GM12875 (cell line): ENCODE measurements at regions not wholly inside any gene's neighbourhood (a gene's known extent, or its start where the extent isn't known, plus 50 kb on each side); places are given as distances from the start of the nearest gene placed in this dataset.

ENCODE experiments used
- H3K4me3 ChIP-seq: one replicate; pipeline ENCODE4 v1.5.1; 2011; ENCODE audit warnings: low read depth, low read length, control low read depth
- TF ChIP-seq, protein P1 (sequence below): IDR thresholded peaks from 2 replicates; pipeline ENCODE4 v1.5.1; 2011; ENCODE audit warnings: low read depth, mild to moderate bottlenecking, control low read depth, inconsistent platforms, low read length, moderate library complexity, borderline replicate concordance; ENCODE audit not compliant: insufficient read depth

DNA sequence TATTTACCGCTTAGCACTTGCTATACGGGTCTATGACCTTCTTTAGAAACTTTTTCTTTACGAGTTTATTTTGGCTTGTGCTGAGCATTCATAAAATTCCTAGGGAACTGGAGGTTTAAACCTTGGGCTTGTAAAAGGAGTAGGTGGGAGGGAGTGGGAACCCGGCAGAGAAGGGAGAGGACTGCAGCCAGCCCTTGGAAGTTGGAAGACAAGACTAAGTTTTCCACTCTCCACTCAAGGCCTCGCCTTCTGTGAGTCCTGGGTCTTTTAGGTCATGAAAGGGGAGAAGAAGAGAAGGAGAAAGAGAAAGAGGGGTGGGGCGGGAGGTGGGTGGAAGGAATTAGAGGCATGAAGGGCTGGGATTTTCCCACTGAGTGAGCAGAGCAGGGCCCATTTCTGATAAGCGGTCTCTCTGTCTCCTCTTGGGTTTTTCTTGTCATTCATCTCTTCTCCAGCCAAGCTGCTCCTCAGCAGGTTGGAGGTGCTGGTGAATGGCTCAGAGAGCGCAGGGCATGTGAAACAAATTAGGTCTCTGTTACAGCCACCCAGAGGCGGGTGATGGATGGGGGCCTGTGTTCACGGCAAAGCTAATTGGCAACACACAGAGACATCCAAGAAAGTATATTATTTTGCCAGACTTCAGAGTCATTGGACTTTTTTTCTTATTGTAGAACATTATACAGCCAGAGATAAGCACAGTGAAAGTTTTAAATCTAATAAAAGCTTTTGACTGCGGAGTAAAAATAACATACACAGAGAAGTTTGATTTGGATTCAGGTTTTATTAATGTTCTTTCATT lies 247.3 kb downstream of the FOXD2 start:
- H3K4me3 ChIP-seq = no peak overlapping the region
- TF ChIP-seq, protein P1, sequence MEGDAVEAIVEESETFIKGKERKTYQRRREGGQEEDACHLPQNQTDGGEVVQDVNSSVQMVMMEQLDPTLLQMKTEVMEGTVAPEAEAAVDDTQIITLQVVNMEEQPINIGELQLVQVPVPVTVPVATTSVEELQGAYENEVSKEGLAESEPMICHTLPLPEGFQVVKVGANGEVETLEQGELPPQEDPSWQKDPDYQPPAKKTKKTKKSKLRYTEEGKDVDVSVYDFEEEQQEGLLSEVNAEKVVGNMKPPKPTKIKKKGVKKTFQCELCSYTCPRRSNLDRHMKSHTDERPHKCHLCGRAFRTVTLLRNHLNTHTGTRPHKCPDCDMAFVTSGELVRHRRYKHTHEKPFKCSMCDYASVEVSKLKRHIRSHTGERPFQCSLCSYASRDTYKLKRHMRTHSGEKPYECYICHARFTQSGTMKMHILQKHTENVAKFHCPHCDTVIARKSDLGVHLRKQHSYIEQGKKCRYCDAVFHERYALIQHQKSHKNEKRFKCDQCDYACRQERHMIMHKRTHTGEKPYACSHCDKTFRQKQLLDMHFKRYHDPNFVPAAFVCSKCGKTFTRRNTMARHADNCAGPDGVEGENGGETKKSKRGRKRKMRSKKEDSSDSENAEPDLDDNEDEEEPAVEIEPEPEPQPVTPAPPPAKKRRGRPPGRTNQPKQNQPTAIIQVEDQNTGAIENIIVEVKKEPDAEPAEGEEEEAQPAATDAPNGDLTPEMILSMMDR = no peak

DNA sequence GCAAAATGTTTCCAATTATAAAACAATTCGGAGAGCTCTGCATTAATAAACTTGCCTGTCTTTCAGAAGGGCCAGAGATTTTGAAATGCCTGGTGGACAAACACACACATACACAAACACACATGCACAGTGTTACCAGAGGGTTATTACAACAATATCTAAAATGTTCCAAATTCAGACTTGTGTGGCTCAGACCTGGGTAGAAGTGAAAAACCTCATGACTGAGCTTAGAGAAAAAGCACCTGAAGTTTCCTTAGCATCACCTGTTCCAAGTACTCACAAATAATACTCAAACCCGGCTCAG lies 247.9 kb downstream of the FOXD2 start:
- TF ChIP-seq, protein P1 = no peak
- H3K4me3 ChIP-seq = no peak overlapping the region

DNA sequence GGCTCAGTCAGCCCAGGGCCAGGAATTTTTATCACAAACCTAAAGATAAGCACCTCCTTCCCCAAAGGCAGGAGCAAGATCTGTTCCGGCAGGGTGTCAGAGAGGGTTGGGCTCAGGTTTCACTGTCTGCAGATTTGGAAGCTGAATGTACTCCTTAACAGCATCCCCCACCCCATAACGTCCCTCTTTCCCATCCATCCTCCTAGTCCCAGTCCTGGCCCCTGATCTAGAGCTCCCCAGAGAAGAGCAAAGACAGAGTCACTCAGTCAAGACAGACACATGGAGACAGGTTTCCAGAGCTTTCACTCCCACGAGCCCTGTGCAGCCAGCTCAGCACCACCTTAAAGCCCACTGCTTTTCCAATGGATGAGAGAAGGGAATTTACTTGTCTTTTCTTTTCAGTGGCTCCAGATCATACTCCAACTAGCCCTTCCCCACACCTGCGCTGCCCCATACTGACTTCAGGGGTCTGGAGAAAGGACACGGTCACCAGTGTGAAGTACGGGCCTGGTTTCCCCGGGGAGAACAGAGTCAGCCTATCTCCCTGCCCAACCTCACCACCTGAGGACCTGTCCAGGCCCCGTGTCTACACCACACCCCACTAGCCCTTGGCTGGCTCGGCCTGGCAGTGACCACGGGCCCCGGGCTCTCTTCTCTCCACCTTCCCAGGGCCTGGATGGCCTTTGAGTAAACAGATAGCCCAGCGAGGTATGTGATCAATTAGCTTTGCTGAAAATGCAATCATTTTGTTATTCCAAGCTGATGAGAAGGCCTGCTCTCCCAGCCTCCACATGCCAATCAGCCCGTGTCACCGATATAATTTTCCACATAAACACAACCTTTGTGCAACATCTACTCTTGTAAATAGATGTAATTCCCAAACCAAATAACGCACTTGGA lies 249.1 kb downstream of the FOXD2 start:
- TF ChIP-seq, protein P1 = no peak

DNA sequence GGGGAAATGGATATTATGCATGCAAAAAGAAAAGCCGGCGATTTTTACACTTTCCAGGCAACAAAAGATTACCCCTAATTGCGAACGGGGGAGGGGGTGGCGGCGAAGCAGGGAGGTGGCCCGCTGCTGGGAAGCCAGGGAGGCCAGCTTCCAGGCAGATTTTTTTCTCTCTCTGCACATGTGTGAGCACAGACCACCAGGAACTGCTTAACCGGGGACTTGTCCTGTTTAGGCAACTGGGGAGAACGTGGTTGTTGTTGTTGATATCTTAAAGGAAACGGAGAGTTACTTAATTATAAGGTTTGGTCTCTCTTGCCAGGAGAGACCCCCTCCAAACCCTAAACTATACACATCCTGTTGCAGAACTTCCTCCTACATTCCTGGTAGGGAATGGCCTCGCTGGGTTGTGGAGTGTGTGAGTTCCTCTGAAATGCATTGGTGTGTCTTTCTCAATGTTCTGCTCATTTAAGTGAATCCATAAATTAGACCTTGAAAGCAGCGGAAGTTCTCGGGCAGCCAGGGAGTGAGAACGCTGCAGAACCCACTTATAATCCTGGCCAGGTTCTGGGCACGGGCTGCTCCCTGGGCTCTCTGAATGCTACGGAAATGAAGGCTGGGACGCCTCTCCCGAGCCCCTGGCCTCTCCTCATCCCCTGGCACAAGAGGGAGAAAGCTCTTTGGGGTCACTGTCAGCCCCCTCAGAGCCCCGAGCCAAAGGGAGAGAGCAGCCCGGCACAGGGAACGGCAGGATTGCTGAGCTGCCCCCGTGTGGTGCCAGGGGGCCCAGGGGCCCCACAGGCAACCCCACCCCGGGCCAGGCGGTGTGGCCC lies 250.0 kb downstream of the FOXD2 start:
- TF ChIP-seq, protein P1 = no peak

More for the DNA sequence above, 249.1 kb downstream of the FOXD2 start:
- no peak overlapping the region for H3K4me3 ChIP-seq

DNA sequence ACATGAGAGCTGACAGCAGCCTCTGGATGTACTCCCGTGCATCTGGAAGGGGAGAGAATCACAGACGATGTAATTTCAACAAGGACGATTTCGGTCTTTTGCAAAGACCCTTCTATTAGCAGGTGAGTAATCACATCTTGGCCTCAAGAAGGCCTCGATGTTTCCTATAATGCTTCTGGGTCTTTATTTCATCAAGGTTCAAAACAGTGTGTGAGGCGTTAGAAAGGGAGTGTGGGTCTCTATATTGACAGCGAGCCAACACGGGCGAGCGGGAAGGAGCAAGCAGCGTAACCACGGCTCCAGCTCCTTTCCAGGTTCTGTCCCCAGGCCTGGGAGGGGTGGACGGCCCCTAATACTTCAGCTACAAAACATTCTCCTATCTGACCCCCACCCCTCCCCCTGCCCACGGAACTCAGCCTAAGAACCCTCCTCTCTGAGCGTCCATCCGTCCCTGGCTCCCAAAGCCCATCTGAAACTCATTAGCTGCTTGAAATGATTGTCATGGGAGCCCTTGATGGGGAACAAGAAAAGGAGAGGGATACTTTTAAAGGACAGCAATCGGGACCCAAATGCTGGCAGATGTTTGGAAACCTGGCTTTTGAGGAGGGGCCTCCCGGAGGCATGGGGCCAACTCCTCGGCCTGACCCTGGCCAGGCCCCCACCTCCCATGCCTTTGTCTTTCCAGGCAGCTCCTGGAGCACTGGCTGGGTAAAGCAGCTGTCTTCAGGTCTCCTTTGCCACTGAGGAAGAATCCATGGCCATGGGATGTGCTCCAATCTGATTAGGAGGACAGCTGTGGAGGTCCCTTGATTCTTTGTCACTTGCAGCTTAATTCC lies 250.8 kb downstream of the FOXD2 start:
- TF ChIP-seq, protein P1 = no peak
- H3K4me3 ChIP-seq = no peak overlapping the region

More for the DNA sequence above, 250.0 kb downstream of the FOXD2 start:
- H3K4me3 ChIP-seq = no peak overlapping the region

DNA sequence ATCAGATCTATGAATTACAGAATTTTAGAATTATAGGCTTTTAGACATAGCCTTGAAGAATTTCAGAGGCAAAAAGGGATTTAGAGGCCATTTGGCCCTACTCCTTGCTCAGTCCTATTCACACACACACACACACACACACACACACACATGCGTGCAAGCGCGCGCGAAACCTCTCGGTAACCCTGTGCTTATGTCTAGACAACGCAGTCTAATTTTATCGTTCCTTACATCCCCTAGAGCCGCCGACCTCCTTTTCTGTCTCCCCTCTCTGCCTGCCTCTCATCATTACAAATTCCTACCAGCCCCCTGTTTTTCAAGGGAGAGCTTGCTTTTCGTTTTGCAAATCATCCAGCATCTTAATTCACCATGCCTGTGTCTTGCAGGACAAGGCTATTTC lies 252.1 kb downstream of the FOXD2 start:
- TF ChIP-seq, protein P1 = no peak
- no peak overlapping the region for H3K4me3 ChIP-seq
